SK-N-SH treated with all-trans-retinoic acid at 6 μM for 48 hours (cell line): ENCODE measurements at regions not wholly inside any gene's neighbourhood (a gene's known extent, or its start where the extent isn't known, plus 50 kb on each side); places are given as distances from the start of the nearest gene placed in this dataset.

Source experiments
- ATAC-seq: fragments of 200-7000 bp; cut with Tn5 transposase; 3 replicates; pipeline ENCODE4 v1.9.1; 2020; ENCODE audit warnings: mild to moderate bottlenecking, moderate library complexity
- ARNTL ChIP-seq: fragments of 450-650 bp; formaldehyde crosslinking; IDR thresholded peaks from 2 replicates; pipeline ENCODE4 v1.5.0; 2020; ENCODE audit warnings: low read depth, mild to moderate bottlenecking, moderate library complexity, borderline replicate concordance
- CSDC2 ChIP-seq: fragments of 250-450 bp; sonication (Bioruptor Pico); IDR thresholded peaks from 2 replicates; pipeline ENCODE4 v1.5.0; 2020; ENCODE audit warnings: mild to moderate bottlenecking, moderate library complexity
- ESRRG ChIP-seq: fragments of 250-450 bp; sonication (Bioruptor Pico); IDR thresholded peaks from 2 replicates; pipeline ENCODE4 v1.6.1; 2021; ENCODE audit warnings: mild to moderate bottlenecking
- GLIS3 ChIP-seq: fragments of 250-450 bp; sonication (Bioruptor Pico); IDR thresholded peaks from 2 replicates; pipeline ENCODE4 v1.5.0; 2020; ENCODE audit warnings: mild to moderate bottlenecking, moderate library complexity
- ISL1 ChIP-seq: fragments of 250-450 bp; sonication (Bioruptor Pico); IDR thresholded peaks from 2 replicates; pipeline ENCODE4 v2.1.2; 2022; ENCODE audit warnings: mild to moderate bottlenecking, moderate library complexity
- OSR1 ChIP-seq: fragments of 250-450 bp; sonication (Bioruptor Pico); IDR thresholded peaks from 2 replicates; pipeline ENCODE4 v1.8.0; 2022; ENCODE audit warnings: moderate library complexity, mild to moderate bottlenecking, inconsistent platforms
- PPARA ChIP-seq: fragments of 250-450 bp; sonication (Bioruptor Pico); IDR thresholded peaks from 2 replicates; pipeline ENCODE4 v1.5.0; 2020; ENCODE audit warnings: mild to moderate bottlenecking, borderline replicate concordance
- RARB ChIP-seq: fragments of 250-450 bp; sonication (Bioruptor Pico); IDR thresholded peaks from 2 replicates; pipeline ENCODE4 v1.8.0; 2021; ENCODE audit warnings: mild to moderate bottlenecking, moderate library complexity
- SNAI2 ChIP-seq: fragments of 250-450 bp; sonication (Bioruptor Pico); IDR thresholded peaks from 2 replicates; pipeline ENCODE4 v1.5.0; 2020; ENCODE audit warnings: mild to moderate bottlenecking, moderate library complexity
- TCF4 ChIP-seq: fragments of 250-450 bp; sonication (Bioruptor Pico); IDR thresholded peaks from 2 replicates; pipeline ENCODE4 v1.8.0; 2021; ENCODE audit warnings: mild to moderate bottlenecking, moderate library complexity, borderline replicate concordance
- TOX ChIP-seq: fragments of 250-450 bp; sonication (Bioruptor Pico); IDR thresholded peaks from 2 replicates; pipeline ENCODE4 v1.8.0; 2021; ENCODE audit warnings: mild to moderate bottlenecking, moderate library complexity, borderline replicate concordance
- ZC3H10 ChIP-seq: fragments of 250-450 bp; sonication (Bioruptor Pico); IDR thresholded peaks from 2 replicates; pipeline ENCODE4 v1.5.1; 2021; ENCODE audit warnings: mild to moderate bottlenecking, moderate library complexity
- ZFP3 ChIP-seq: fragments of 250-450 bp; sonication (Bioruptor Pico); IDR thresholded peaks from 2 replicates; pipeline ENCODE4 v1.5.0; 2020; ENCODE audit warnings: mild to moderate bottlenecking, moderate library complexity
- ZFP30 ChIP-seq: fragments of 450-650 bp; formaldehyde crosslinking; IDR thresholded peaks from 2 replicates; pipeline ENCODE4 v1.5.0; 2022; ENCODE audit warnings: mild to moderate bottlenecking, moderate library complexity
- ZNF565 ChIP-seq: fragments of 450-650 bp; formaldehyde crosslinking; conservative IDR thresholded peaks from 2 replicates; pipeline ENCODE4 v1.5.0; 2020; ENCODE audit warnings: low read depth, mild to moderate bottlenecking, moderate library complexity
- ZNF70 ChIP-seq: fragments of 450-650 bp; formaldehyde crosslinking; IDR thresholded peaks from 2 replicates; pipeline ENCODE4 v1.5.0; 2020; ENCODE audit warnings: mild to moderate bottlenecking, moderate library complexity
- ZNF8 ChIP-seq: fragments of 450-650 bp; formaldehyde crosslinking; IDR thresholded peaks from 2 replicates; pipeline ENCODE4 v1.5.0; 2020; ENCODE audit warnings: mild to moderate bottlenecking, moderate library complexity
- TF ChIP-seq, protein P1 (sequence below): fragments of 250-450 bp; sonication (Bioruptor Pico); IDR thresholded peaks from 2 replicates; pipeline ENCODE4 v1.8.0; 2021; ENCODE audit warnings: low read depth, mild to moderate bottlenecking, moderate library complexity, borderline replicate concordance
- TF ChIP-seq, protein P2 (sequence below): fragments of 250-450 bp; sonication (Bioruptor Pico); IDR thresholded peaks from 2 replicates; pipeline ENCODE4 v1.5.1; 2021; ENCODE audit warnings: mild to moderate bottlenecking, moderate library complexity
- TF ChIP-seq, protein P3 (sequence below): fragments of 250-450 bp; sonication (Bioruptor Pico); IDR thresholded peaks from 2 replicates; pipeline ENCODE4 v1.5.1; 2020; ENCODE audit warnings: low read depth, mild to moderate bottlenecking, moderate library complexity
- TF ChIP-seq, protein P4 (sequence below): fragments of 250-450 bp; sonication (Bioruptor Pico); IDR thresholded peaks from 2 replicates; pipeline ENCODE4 v1.8.0; 2020; ENCODE audit warnings: mild to moderate bottlenecking, moderate library complexity, borderline replicate concordance

DNA sequence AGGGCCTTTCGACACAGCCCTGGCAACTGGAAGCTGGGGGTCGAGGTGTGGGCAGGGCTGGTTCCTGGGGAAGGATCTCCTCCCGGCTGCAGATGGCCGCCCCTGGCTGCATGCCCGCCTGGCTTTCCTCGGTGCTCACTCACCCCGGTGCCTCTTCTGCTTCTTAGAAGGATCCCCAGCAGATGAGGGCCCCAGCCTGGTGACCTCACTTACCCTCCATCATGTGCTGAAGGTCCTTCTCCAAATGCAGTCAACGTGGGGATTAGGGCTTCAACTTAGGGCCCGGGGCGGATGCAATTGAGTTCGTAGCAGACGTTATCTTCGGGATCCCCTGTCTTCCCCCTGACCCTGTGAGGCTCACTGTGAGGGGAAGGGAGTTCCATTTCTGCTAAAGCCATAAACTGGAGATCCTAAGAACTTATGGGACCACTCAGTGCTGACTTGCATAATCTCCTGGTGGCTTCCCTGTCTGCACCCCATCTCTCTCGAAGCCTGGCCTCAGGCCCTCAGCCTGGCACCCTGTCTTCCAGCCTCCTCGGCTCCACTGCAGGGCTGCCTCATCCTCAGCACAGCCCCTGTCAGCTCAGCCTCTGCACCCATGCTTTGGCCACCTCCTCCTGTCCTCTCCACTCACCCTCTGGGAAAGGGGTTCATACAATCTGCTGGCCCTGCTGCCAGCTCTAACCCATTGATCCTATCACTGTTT is 92.6 kb downstream of the THBS2 start (continued):
- TF ChIP-seq, protein P1, sequence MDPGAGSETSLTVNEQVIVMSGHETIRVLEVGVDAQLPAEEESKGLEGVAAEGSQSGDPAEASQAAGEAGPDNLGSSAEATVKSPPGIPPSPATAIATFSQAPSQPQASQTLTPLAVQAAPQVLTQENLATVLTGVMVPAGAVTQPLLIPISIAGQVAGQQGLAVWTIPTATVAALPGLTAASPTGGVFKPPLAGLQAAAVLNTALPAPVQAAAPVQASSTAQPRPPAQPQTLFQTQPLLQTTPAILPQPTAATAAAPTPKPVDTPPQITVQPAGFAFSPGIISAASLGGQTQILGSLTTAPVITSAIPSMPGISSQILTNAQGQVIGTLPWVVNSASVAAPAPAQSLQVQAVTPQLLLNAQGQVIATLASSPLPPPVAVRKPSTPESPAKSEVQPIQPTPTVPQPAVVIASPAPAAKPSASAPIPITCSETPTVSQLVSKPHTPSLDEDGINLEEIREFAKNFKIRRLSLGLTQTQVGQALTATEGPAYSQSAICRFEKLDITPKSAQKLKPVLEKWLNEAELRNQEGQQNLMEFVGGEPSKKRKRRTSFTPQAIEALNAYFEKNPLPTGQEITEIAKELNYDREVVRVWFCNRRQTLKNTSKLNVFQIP = no peak

DNA sequence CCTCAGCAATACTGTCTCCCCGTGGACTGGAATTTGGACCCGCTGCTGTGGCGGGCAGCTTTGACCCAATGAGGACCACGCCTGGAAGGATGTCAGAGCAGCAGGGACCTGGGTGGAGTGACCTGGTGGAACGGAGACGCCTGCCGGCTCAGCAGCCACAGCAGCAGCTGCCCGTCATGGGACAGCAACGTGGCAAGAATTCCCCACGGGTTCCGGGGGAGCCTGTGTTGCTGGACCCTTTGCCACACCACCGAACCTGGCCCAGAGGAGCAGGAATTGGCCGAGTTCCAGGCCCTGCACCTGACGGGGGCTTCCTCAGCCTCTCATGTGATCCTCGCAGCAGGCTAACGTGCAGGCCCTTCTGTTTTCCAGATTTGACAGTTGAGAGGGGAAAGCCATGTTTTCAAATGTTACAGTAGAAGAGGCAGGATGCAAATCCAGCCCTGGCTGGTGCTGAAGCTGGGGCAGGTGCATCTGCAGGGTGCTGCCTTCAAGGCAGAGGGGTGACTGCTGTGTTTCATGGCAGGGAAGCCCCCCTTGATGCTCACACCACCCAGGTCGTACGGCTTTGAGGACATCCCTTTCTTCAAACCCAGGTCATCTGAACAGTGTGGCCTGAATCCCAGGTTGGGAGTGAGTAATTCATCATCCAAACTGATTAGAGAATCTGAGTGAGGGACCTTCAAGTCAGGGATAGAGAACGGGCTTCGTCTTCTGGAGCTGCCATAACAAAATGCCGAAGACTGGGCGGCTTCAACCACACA is 93.4 kb downstream of the THBS2 start:
- TF ChIP-seq ZFP3 (CRISPR knock-in tag) (no peak), ARNTL (no peak), ESRRG (CRISPR knock-in tag) (no peak), ZC3H10 (CRISPR knock-in tag) (no peak), ISL1 (CRISPR knock-in tag) (no peak), PPARA (CRISPR knock-in tag) (no peak), ZNF70 (CRISPR knock-in tag) (no peak), OSR1 (CRISPR knock-in tag) (no peak), TOX (CRISPR knock-in tag) (no peak), TCF4 (CRISPR knock-in tag) (no peak), SNAI2 (CRISPR knock-in tag) (no peak), ZNF565 (no peak), CSDC2 (CRISPR knock-in tag) (no peak), RARB (CRISPR knock-in tag) (no peak), ZNF8 (CRISPR knock-in tag) (no peak), ZFP30 (CRISPR knock-in tag) (no peak)
- TF ChIP-seq, protein P1 = no peak
- TF ChIP-seq, protein P2, sequence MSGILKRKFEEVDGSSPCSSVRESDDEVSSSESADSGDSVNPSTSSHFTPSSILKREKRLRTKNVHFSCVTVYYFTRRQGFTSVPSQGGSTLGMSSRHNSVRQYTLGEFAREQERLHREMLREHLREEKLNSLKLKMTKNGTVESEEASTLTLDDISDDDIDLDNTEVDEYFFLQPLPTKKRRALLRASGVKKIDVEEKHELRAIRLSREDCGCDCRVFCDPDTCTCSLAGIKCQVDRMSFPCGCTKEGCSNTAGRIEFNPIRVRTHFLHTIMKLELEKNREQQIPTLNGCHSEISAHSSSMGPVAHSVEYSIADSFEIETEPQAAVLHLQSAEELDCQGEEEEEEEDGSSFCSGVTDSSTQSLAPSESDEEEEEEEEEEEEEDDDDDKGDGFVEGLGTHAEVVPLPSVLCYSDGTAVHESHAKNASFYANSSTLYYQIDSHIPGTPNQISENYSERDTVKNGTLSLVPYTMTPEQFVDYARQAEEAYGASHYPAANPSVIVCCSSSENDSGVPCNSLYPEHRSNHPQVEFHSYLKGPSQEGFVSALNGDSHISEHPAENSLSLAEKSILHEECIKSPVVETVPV = no peak
- TF ChIP-seq, protein P3, sequence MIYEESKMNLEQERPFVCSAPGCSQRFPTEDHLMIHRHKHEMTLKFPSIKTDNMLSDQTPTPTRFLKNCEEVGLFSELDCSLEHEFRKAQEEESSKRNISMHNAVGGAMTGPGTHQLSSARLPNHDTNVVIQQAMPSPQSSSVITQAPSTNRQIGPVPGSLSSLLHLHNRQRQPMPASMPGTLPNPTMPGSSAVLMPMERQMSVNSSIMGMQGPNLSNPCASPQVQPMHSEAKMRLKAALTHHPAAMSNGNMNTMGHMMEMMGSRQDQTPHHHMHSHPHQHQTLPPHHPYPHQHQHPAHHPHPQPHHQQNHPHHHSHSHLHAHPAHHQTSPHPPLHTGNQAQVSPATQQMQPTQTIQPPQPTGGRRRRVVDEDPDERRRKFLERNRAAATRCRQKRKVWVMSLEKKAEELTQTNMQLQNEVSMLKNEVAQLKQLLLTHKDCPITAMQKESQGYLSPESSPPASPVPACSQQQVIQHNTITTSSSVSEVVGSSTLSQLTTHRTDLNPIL (CRISPR knock-in tag) = no peak
- TF ChIP-seq, protein P4, sequence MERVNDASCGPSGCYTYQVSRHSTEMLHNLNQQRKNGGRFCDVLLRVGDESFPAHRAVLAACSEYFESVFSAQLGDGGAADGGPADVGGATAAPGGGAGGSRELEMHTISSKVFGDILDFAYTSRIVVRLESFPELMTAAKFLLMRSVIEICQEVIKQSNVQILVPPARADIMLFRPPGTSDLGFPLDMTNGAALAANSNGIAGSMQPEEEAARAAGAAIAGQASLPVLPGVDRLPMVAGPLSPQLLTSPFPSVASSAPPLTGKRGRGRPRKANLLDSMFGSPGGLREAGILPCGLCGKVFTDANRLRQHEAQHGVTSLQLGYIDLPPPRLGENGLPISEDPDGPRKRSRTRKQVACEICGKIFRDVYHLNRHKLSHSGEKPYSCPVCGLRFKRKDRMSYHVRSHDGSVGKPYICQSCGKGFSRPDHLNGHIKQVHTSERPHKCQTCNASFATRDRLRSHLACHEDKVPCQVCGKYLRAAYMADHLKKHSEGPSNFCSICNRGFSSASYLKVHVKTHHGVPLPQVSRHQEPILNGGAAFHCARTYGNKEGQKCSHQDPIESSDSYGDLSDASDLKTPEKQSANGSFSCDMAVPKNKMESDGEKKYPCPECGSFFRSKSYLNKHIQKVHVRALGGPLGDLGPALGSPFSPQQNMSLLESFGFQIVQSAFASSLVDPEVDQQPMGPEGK = no peak
- ATAC-seq = no peak

DNA sequence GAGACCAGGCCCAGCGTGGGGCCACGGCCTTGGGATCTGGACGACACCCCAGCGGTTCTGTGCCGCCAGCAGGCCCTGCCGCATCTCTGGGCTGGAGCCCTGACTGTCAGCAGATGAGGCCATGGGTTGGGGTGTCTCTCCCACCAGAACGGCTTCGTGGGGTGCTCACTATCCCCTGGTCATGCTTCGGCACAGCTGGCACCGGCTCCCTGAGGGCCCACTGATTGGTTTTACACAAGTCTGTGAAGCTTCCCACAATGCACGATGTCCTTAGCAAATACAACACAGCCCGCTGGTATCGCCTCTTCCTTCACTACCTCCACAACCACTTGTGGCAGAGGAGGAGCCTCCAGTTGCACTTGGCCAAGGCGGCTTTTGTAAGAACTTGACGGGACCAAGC is 94.3 kb downstream of the THBS2 start:
- ATAC-seq = no peak
- TF ChIP-seq OSR1 (CRISPR knock-in tag) = no peak
- no peak for TF ChIP-seq GLIS3 (CRISPR knock-in tag)
- TF ChIP-seq ZNF8 (CRISPR knock-in tag) = no peak
- no peak for TF ChIP-seq ARNTL
- TF ChIP-seq, protein P1 = no peak
